IPS DF 4.7 (cell line): ENCODE measurements at regions not wholly inside any gene's neighbourhood (a gene's known extent, or its start where the extent isn't known, plus 50 kb on each side); places are given as distances from the start of the nearest gene placed in this dataset.
"Not testable (repeated sequence)": the region's sequence is repeated elsewhere in the genome, so short reads cannot be mapped to it uniquely, and the experiment has no call there.

ENCODE experiments used
- DNase-seq: peaks from one replicate; pipeline ENCODE4 v3.0.0-alpha.2; 2013; ENCODE audit warnings: low spot score; ENCODE audit errors: extremely low read depth

GRCh38 chr4:13984991-13985800, 357.7 kb upstream of the BOD1L1 start:
- DNase-seq = no peak

DNA sequence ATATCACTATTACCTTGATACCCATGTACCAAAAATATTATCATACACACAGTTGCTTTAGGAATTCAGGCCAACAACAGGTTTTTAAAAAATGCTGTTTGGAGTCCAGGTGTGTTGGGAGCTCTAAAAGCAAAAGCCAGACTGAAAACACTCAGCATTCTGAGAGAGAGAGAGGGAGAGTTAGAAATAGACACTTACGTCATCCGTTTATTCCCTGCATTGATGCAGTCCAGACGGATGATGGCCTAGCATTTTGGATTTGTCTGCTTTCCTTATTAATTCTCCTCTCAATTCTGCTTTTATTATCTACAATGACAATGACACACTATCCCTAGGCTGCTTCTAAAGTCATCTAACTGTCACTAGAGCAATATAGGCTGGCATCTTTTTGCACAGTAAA, 358.3 kb upstream of the BOD1L1 start:
- no peak for DNase-seq

DNA sequence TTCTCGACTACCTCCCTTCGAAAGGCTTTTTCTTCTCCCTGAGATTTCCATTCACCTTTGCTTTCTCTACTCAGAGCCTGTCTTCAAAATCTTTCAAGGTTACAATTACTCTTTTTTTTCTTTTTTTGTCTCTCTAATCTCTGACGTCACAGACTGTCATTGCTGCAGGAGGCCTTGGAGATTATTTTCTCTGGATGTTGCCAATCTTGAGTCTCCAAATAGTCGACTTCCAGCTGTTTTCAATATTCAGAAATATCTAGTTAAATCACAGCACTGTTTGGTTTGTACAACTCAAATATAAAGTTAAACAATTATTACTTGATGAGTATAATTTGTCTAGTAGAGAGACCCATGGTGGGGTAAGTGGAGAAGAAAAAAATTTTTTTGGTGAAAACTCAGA, 359.0 kb upstream of the BOD1L1 start:
- no peak for DNase-seq

- no peak for DNase-seq
These were observed 361.1 kb upstream of the BOD1L1 start for GRCh38 chr4:13988353-13989305.

DNA sequence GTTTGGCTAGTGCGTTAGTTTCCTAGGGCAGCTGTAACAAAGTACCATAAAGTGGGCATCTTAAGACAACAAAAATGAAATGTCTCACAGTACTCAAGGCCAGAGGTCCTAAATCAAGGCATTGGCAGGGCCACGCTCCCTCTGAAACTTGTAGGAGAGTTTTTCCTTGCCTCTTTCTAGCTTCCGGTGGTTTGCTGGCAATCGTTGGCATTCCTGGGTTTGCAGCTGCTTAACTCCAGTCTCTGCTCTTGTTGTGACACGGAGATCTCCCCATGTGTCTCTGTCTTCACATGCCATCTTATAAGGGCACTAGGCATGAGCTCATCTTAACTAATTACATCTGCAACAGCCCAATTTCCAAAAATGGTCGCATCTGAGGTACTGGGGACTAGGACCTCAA, 362.0 kb upstream of the BOD1L1 start:
- DNase-seq = no peak

DNA sequence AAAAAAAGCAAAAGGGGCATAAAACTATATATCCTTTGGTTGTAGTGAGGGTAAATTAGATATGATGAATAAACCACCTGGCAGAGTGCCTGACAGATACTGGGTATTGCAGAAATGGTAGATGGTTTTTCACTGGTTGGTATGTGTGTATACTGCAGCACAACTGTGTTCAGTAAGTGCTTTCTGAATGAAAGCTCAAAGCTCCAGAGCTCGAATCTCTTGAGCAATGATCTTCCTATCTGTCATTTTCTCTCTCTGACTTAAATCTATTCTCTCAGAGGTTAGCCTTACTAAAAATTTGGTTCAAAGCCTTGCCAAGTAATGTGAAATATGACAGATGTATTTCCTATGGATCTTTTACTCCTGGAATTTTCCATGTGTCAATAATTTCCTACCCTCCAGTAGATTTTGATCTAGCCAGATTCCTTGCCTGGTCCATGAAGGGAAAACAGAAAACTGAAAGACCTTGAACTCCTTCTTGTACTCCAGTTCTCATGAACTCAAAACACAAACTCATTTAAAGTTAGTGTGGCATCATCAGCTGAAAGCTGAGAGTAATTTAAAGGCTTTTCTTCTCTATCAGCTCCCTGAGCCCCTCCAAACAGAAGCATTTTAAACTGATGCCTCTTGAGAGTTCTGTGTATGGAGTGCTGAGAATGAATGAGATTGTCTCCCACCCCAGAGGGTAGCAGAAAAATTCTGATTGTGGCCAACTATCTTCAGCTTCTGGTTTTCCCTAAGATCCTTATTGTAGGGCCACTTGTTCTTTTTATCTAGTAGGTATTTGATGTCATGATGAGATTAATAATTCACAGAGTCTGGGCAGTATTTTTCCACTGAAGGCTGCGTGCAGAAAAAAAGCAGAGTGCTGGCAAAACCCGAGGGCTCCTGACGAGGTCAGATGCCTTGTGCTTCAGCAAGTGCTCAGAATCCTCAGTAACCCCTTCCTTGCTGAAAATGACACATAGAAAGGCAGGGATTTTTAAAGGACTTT, 363.4 kb upstream of the BOD1L1 start:
- DNase-seq = no peak

DNA sequence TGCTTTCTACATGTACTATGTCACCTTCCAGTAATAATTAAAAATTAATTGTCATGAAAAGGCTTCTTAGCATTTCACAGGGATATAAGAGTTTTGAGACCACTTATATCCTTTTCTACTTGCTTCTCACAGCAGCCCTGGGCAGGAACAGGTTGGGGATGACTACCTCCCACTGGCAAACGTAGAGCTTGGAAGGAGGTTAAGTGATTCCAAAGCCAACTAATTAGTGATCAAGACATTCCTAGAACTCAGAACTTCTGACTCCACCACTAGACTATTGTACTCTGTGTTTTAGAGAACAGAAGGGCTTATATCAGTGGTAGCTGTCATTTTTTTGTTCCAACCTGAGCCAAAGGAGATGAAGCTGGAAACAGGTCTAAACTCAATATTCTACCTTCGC, 364.5 kb upstream of the BOD1L1 start:
- DNase-seq = no peak

DNA sequence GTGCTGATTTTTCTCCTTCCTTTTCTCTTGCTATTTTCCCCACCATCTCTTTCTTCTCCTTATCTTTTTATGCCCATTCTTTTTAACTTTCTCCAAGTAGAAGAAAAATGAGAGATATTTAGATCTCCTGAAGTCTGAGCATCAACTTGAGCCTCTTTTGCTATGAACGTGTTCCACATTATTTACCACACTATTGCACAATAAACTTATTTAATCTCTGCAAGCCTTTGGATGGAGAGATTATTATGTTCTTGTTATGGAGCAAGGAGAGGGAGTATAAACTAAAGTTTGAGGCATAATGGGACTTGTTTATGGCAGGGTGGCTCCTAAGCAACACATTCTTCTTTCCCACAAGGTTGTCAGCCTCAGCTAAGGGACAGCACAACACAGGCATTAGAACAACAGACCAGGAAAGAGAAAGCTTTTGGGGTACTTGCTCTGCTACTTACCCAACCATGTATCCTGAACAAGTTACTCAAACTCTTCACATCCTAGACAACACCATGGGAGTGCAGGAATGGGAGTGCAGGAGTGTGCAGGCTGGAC, 365.5 kb upstream of the BOD1L1 start:
- no peak for DNase-seq

DNA sequence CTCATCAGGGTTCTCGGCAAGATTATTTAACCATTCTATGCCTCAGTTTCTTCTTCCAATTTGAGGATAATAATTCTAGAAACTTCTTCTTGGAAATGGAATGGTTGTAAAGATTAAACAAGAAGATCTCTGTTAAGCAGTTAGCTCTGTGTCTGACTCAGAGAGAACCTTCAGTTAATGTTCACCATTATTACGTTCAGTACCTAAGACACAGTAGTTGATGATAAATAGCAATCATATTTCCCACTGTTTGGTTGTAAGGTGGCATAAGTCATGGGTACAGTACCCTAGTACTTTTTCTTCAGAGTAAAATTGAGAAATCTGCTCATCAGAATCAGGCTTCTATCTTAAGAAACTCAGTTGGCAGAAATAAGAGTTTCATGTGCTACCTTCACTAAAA, 366.5 kb upstream of the BOD1L1 start:
- no peak for DNase-seq

DNA sequence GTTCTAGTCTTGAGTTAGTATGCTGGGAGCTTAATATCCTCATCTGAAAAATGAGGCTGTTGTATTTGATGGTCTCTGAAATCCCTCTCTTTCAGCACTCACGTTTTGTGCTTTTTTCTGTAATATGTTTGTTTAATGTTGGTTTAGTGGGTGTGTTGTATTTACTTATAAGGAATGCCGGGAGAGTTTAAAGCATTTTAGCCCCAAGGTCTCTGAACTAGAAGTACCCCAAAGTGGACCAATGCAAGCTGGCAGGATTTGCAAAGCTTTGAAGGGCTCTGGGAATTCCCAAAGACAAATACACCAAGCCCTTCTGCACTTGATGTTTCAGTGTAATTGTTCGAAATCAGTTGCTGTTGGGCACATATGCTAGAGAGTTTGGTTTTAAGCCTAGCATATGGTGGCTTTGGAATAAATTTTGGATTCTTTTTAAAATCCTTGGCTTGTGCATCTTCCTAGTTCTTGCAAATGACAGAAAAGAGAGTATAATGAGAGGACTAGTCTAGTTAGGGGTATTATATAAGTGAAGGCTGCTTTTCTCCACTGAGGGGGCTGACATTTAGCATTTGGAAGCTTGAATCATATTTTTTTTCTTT, 371.4 kb upstream of the BOD1L1 start:
- no peak for DNase-seq

DNA sequence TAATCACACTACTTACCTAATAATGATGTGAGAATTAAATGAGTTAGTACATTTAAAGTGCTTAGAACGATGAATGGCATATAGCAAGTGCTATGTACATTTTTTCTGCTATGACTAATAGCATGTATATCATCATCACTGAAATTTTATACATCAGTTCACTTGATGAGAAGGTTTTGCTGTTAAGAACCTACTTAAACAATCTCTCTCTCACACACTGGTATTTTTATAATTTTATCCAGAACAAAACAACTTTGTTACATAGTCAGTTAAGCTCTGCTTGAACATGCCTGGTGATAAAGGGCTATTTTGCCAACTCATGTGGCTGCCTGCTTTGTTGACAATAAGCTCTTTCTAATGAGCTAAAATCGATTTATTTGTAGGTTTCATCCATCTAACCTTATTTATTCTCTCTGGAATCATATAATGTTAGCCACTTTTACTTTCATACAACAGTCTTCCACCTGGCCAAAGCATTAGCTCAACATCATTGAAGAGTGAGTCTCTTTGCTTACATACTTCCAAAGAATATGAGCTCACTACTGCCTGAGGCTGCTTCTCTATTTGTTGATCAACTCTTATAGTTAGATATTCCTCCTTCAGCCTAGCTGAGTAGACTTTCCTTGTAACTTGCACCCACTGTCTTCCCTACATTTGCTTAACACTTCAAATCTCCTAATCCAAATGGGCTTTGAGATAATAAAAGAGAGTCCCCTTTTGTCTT, 372.7 kb upstream of the BOD1L1 start:
- no peak for DNase-seq

DNA sequence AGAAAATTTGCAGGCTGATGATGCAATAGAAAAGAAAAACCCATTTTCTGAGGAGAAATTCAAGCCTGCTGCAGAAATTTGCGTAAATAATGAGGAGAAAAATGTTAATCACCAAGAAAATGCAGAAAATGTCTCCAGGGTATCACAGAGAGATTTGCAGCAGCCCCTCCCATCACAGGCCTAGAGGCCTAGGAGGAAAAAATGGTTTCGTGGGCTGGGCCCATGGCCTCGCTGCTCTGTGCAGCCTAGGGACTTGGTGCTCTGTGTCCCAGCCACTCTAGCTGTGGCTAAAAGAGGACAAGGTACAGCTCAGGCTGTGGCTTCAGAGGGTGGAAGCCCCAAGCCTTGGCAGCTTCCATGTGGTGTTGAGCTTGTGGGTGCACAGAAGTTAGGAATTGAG, 374.8 kb upstream of the BOD1L1 start:
- not testable (repeated sequence) for DNase-seq

DNA sequence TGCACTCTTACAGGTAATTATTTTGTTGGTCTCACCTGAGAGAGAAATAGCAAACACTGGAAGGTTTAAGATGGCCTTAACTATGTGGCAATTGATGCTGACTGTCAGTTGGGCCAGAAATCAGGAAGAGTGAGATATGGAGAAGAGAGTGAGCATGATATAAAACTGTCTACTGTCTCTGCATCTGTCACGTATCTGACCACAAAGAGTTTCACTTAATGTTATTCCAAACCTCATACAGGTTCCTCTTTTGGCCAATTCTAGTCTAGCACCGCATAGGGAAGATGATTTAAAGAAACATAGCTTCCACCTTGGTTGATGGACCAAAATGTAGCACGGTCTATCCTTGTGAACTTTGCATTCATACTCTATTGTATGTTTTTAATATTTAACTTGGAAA, 381.0 kb upstream of the BOD1L1 start:
- DNase-seq = no peak

GRCh38 chr4:14018191-14018853, 390.8 kb upstream of the BOD1L1 start:
- DNase-seq = no peak

- no peak for DNase-seq
These were observed 394.9 kb upstream of the BOD1L1 start for GRCh38 chr4:14022456-14022855.

DNA sequence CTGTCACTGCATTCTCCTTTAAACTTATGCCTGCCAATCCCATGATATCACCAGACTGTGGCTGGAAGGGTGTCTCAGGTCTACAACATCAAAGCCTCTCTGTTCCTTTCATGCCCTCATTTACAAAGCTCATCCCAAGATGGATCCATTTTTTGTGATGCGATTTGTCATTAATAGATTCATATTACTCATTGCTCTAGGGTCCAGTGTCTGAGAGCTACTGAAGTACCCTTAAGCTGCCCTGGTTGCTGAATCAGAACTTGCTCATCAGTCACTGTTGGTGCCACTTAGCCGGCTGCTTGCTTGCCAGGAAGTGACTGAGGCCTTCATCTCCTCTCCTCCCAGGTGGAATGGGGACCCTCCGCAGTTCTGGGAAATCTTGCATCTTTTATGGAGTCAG, 395.5 kb upstream of the BOD1L1 start:
- DNase-seq = no peak

- no peak for DNase-seq
These were observed 396.4 kb upstream of the BOD1L1 start for GRCh38 chr4:14023896-14024295.

DNA sequence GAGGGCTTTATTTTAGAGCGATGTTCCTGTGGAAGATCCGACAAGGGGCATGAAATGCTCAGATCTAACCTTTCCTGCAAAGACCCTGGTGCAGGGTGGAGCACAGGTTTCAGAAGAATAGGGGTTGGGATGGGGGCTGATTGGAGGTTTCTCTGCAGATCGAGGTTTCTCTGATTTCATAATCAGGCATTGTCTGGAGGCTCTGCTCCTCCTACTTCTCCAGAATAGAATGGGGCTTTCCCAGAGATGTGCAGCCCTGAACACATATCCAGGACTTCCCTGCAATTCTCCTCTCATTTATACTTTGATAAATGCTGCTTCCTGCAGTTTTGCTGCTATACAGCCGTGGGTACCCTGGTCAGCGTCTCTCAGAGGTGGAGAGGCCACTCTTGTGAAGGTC, 397.6 kb upstream of the BOD1L1 start:
- no peak for DNase-seq

- DNase-seq = no peak
These were observed 398.4 kb upstream of the BOD1L1 start for GRCh38 chr4:14025891-14026290.
